Uterus (tissue), 1 donor: ENCODE measurements at regions not wholly inside any gene's neighbourhood (a gene's known extent, or its start where the extent isn't known, plus 50 kb on each side); places are given as distances from the start of the nearest gene placed in this dataset. TPM values are rescaled to one million over a fixed set of nuclear protein-coding genes. Genes with fewer than 3 reads are reported as not detected.

Source experiments
- small RNA-seq: library from RNA; depleted of rRNA; stranded (forward); fragments of <200 nt; gene quantifications from one replicate; pipeline ENCODE3, GENCODE V24; 2016

Small RNAs in the stretch of these regions (small RNA-seq; reads per million reads assigned to genes)
- gene AC114737.2, result not detected
